HL-60 (cell line): ENCODE measurements at regions not wholly inside any gene's neighbourhood (a gene's known extent, or its start where the extent isn't known, plus 50 kb on each side); places are given as distances from the start of the nearest gene placed in this dataset.

Source experiments
- GABPA ChIP-seq: IDR thresholded peaks from 2 replicates; pipeline ENCODE4 v1.6.1; 2012; ENCODE audit warnings: low read depth
- POLR2AphosphoS5 ChIP-seq: IDR thresholded peaks from 2 replicates; pipeline ENCODE4 v1.6.1; 2012; ENCODE audit warnings: low read depth
- SPI1 ChIP-seq: IDR thresholded peaks from 2 replicates; pipeline ENCODE4 v1.6.1; 2012; ENCODE audit warnings: low read depth, mild to moderate bottlenecking, borderline replicate concordance
- TF ChIP-seq, protein P1 (sequence below): IDR thresholded peaks from one replicate; pipeline ENCODE4 v1.5.1; 2011; ENCODE audit warnings: low read length, control low read depth, inconsistent platforms; ENCODE audit not compliant: insufficient read depth
- TF ChIP-seq, protein P2 (sequence below): IDR thresholded peaks from 2 replicates; pipeline ENCODE4 v1.6.1; 2012; ENCODE audit warnings: low read depth; ENCODE audit not compliant: insufficient replicate concordance

DNA sequence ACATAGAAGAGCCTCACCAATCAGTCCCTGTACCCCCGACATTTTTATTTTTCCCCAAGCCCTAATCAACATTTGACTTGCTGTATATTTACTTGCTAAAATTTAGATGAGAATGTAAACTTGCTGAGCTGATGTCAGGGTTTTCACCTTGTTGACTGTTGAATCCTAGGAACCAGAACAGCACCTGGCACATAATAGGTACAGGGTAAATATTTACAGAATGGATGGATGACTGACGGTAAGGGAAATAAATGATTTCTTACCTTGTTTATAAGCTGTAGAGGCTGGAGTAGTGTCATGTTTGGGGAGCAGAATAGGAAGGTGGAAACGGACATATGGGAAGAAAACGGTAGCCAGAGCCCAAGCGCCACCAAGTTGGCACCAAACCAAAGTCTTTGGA lies 107.0 kb upstream of the NUDT12 start:
- TF ChIP-seq, protein P1, sequence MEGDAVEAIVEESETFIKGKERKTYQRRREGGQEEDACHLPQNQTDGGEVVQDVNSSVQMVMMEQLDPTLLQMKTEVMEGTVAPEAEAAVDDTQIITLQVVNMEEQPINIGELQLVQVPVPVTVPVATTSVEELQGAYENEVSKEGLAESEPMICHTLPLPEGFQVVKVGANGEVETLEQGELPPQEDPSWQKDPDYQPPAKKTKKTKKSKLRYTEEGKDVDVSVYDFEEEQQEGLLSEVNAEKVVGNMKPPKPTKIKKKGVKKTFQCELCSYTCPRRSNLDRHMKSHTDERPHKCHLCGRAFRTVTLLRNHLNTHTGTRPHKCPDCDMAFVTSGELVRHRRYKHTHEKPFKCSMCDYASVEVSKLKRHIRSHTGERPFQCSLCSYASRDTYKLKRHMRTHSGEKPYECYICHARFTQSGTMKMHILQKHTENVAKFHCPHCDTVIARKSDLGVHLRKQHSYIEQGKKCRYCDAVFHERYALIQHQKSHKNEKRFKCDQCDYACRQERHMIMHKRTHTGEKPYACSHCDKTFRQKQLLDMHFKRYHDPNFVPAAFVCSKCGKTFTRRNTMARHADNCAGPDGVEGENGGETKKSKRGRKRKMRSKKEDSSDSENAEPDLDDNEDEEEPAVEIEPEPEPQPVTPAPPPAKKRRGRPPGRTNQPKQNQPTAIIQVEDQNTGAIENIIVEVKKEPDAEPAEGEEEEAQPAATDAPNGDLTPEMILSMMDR = no peak
- no peak for TF ChIP-seq POLR2AphosphoS5
- TF ChIP-seq SPI1 = no peak
- no peak for TF ChIP-seq GABPA
- TF ChIP-seq, protein P2, sequence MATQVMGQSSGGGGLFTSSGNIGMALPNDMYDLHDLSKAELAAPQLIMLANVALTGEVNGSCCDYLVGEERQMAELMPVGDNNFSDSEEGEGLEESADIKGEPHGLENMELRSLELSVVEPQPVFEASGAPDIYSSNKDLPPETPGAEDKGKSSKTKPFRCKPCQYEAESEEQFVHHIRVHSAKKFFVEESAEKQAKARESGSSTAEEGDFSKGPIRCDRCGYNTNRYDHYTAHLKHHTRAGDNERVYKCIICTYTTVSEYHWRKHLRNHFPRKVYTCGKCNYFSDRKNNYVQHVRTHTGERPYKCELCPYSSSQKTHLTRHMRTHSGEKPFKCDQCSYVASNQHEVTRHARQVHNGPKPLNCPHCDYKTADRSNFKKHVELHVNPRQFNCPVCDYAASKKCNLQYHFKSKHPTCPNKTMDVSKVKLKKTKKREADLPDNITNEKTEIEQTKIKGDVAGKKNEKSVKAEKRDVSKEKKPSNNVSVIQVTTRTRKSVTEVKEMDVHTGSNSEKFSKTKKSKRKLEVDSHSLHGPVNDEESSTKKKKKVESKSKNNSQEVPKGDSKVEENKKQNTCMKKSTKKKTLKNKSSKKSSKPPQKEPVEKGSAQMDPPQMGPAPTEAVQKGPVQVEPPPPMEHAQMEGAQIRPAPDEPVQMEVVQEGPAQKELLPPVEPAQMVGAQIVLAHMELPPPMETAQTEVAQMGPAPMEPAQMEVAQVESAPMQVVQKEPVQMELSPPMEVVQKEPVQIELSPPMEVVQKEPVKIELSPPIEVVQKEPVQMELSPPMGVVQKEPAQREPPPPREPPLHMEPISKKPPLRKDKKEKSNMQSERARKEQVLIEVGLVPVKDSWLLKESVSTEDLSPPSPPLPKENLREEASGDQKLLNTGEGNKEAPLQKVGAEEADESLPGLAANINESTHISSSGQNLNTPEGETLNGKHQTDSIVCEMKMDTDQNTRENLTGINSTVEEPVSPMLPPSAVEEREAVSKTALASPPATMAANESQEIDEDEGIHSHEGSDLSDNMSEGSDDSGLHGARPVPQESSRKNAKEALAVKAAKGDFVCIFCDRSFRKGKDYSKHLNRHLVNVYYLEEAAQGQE = no peak
